Esophagus squamous epithelium (tissue), 4 donors: ENCODE measurements at regions not wholly inside any gene's neighbourhood (a gene's known extent, or its start where the extent isn't known, plus 50 kb on each side); places are given as distances from the start of the nearest gene placed in this dataset.

Experiments
- POLR2A ChIP-seq, 4 donors: fragments of 450-650 bp; IDR thresholded peaks; one replicate each; pipeline ENCODE4 v1.6.1; 2017; ENCODE audit warnings: antibody characterized with exemption in 4 of 4, mild to moderate bottlenecking in 4 of 4, moderate library complexity in 3 of 4
- TF ChIP-seq, protein P1 (sequence below), 6 experiments: fragments of 450-650 bp in 4 of 6; fragments of 200-600 bp in 2 of 6; sonication (generic) in 2 of 6; IDR thresholded peaks; one replicate each; pipeline ENCODE4 v1.5.1; 2016 to 2019; ENCODE audit warnings: antibody characterized with exemption in 6 of 6, mild to moderate bottlenecking in 4 of 6, moderate library complexity in 4 of 6

DNA sequence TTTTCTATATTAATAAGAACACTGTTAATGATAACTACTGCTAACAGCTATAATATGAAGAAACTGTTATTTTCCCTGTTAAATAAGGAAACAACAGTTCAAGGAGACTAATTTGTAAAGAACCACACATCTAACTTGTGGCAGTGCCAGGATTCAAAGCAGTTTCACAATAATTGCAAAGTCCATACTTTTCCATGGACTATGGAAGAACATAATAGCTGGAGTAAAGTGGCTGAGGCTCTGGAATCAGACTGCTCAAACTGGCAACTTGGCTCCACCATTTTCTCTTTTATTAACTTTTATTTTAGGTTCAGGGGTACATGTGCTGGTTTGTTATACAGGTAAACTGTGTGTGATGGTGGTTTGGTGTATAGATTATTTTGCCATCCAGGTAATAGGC lies 393.7 kb upstream of the CPEB2 start:
- TF ChIP-seq, protein P1, sequence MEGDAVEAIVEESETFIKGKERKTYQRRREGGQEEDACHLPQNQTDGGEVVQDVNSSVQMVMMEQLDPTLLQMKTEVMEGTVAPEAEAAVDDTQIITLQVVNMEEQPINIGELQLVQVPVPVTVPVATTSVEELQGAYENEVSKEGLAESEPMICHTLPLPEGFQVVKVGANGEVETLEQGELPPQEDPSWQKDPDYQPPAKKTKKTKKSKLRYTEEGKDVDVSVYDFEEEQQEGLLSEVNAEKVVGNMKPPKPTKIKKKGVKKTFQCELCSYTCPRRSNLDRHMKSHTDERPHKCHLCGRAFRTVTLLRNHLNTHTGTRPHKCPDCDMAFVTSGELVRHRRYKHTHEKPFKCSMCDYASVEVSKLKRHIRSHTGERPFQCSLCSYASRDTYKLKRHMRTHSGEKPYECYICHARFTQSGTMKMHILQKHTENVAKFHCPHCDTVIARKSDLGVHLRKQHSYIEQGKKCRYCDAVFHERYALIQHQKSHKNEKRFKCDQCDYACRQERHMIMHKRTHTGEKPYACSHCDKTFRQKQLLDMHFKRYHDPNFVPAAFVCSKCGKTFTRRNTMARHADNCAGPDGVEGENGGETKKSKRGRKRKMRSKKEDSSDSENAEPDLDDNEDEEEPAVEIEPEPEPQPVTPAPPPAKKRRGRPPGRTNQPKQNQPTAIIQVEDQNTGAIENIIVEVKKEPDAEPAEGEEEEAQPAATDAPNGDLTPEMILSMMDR (IDR thresholded peaks at IDR 0.05), result no peak
- no peak for TF ChIP-seq POLR2A (IDR thresholded peaks at IDR 0.05)
